ENCODE measurements at regions not wholly inside any gene's neighbourhood (a gene's known extent, or its start where the extent isn't known, plus 50 kb on each side); places are given as distances from the start of the nearest gene placed in this dataset.

DNA sequence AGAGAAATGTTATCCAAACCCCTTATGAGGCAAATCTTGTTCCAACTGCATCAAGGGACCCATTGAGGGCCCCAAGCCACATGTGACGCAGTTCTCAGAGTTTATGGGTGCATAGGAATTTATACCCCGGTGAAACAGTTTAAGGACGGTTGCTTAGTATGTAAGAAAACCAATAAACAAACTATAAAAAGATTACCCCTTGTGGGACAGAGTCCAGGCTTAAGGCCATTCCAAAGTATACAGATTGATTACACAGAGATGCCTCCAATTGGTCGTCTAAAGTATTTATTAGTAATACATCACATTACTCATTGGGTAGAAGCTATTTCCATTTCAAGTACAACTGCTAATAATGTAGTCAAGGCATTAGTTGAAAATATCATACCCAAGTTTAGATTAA is 885.0 kb upstream of the MDGA2 start:
- no peak for DNase-seq (ENCODE audit: low read depth in 4 of 6, low spot score in 6 of 6)
- H3K9me3 ChIP-seq (ENCODE audit: control insufficient read depth, insufficient read depth, low read length): no peaks in the 10 kb centered on the region
- H3K27me3 ChIP-seq (ENCODE audit: control insufficient read depth, insufficient read depth, low read length): no peaks in the 10 kb centered on the region
- no peaks in the 10 kb centered on the region for H3K4me1 ChIP-seq (ENCODE audit: control insufficient read depth, insufficient read depth, low read length)
- WGBS (ENCODE audit: insufficient coverage): no CpG with 5 or more reads among the region's 4 CpGs
- no peaks in the 10 kb centered on the region for H3K36me3 ChIP-seq (ENCODE audit: control insufficient read depth, insufficient read depth, low read length)
- H3K4me3 ChIP-seq (ENCODE audit: low read depth, low read length): no peak overlapping the region
- H3K27ac ChIP-seq (ENCODE audit: low read depth, low read length): no peak overlapping the region

DNA sequence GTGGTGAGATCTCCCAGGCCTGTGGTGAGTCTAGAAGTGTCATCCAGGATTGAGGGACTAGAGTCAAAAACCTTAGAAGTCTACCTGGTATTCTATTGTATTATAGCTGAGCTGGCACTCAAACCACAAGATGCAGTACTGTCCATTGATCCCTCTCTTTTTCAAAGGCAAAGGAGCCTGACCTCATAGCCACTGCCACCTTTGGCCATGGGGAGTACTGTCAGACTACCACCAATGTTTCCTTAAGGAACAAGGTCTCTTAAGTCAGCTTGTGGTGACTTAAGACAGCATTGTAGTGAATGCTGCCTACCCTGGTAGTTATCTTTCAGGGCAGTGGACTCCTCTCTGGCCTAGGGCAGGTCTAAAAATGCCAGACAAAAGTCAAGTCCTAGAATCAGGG is 878.0 kb upstream of the MDGA2 start:
- H3K27ac ChIP-seq (ENCODE audit: low read depth, low read length): no peak overlapping the region
- H3K4me3 ChIP-seq (ENCODE audit: low read depth, low read length): no peak overlapping the region
- no peaks in the 10 kb centered on the region for H3K27me3 ChIP-seq (ENCODE audit: control insufficient read depth, insufficient read depth, low read length)
- H3K4me1 ChIP-seq (ENCODE audit: control insufficient read depth, insufficient read depth, low read length): no peaks in the 10 kb centered on the region
- no peaks in the 10 kb centered on the region for H3K36me3 ChIP-seq (ENCODE audit: control insufficient read depth, insufficient read depth, low read length)
- no peaks in the 10 kb centered on the region for H3K9me3 ChIP-seq (ENCODE audit: control insufficient read depth, insufficient read depth, low read length)
- no peak for DNase-seq (ENCODE audit: low read depth in 4 of 6, low spot score in 6 of 6)

DNA sequence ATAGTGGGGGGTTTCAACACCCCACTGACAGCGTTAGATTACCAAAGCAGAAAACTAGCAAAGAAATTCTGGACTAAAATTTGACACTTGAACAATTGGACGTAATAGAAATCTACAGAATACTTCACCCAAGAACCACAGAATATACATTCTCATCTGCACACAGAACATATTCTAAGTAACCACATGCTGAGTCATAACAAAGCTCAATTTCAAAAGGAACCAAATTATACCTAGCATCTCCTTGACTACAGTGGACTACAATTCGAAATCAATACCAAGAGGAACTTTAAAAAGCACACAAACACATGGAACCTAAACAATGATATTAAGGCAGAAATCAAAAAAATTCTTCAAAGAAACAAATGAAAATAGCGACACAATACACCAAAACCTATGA is 871.6 kb upstream of the MDGA2 start:
- Histone ChIP-seq H3K4me1 (ENCODE audit: control insufficient read depth, insufficient read depth, low read length) (no peaks in the 10 kb centered on the region), H3K27ac (ENCODE audit: low read depth, low read length) (no peak overlapping the region), H3K4me3 (ENCODE audit: low read depth, low read length) (no peak overlapping the region), H3K27me3 (ENCODE audit: control insufficient read depth, insufficient read depth, low read length) (no peaks in the 10 kb centered on the region), H3K9me3 (ENCODE audit: control insufficient read depth, insufficient read depth, low read length) (no peaks in the 10 kb centered on the region), H3K36me3 (ENCODE audit: control insufficient read depth, insufficient read depth, low read length) (no peaks in the 10 kb centered on the region)
- WGBS (ENCODE audit: insufficient coverage): 90% methylated on average over 2 of the region's 4 CpGs
- no peak for DNase-seq (ENCODE audit: low read depth in 4 of 6, low spot score in 6 of 6)

DNA sequence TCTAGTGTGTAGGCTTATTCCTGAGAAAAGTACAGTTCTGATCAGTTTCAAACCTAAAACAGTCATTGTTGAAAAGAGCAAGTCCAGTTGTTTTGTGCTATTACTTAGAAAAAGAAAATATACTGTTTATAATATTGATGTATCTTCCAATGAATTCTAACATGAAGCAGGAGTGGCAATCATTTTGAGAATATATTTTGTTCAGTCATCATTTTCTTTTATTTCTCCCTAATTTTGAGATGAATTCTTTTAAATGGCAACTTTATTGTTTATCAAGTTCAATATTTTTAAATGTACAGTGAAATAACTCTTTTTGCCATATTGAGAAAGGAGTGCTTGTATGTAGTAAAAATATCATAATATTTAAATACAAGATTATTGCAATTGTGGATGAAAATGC is 862.2 kb upstream of the MDGA2 start:
- Histone ChIP-seq H3K27ac (ENCODE audit: low read depth, low read length) (no peak overlapping the region), H3K9me3 (ENCODE audit: control insufficient read depth, insufficient read depth, low read length) (peaks cover 1% of the 10 kb centered on the region), H3K4me1 (ENCODE audit: control insufficient read depth, insufficient read depth, low read length) (no peaks in the 10 kb centered on the region), H3K27me3 (ENCODE audit: control insufficient read depth, insufficient read depth, low read length) (no peaks in the 10 kb centered on the region), H3K4me3 (ENCODE audit: low read depth, low read length) (no peak overlapping the region), H3K36me3 (ENCODE audit: control insufficient read depth, insufficient read depth, low read length) (no peaks in the 10 kb centered on the region)
- DNase-seq (ENCODE audit: low read depth in 4 of 6, low spot score in 6 of 6): no peak

DNA sequence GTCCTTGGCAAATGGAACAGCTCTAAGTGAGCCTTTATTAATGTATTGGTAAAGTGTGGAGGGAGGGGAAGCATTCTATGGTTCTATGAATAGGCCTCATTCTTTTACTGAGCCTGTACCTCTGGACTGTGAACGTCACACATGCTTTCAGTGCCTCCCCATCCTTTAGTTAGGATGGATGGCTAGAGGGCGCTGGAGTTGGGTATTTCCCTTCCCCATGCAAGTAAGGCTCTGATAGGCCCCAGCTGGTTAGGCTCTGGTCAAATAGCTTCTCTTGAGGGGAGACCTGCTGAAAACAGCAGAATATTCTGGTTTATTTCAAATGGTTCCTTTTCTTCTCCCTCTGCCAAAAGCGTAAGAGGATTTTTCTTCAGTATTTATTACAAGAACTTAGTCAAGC is 860.9 kb upstream of the MDGA2 start:
- H3K27ac ChIP-seq (ENCODE audit: low read depth, low read length): no peak overlapping the region
- no peaks in the 10 kb centered on the region for H3K27me3 ChIP-seq (ENCODE audit: control insufficient read depth, insufficient read depth, low read length)
- 60% methylated on average over 3 of the region's 3 CpGs for WGBS (ENCODE audit: insufficient coverage)
- no peaks in the 10 kb centered on the region for H3K36me3 ChIP-seq (ENCODE audit: control insufficient read depth, insufficient read depth, low read length)
- H3K4me3 ChIP-seq (ENCODE audit: low read depth, low read length): no peak overlapping the region
- no peak for DNase-seq (ENCODE audit: low read depth in 4 of 6, low spot score in 6 of 6)
- no peaks in the 10 kb centered on the region for H3K4me1 ChIP-seq (ENCODE audit: control insufficient read depth, insufficient read depth, low read length)
- peaks cover 4% of the 10 kb centered on the region for H3K9me3 ChIP-seq (ENCODE audit: control insufficient read depth, insufficient read depth, low read length)

DNA sequence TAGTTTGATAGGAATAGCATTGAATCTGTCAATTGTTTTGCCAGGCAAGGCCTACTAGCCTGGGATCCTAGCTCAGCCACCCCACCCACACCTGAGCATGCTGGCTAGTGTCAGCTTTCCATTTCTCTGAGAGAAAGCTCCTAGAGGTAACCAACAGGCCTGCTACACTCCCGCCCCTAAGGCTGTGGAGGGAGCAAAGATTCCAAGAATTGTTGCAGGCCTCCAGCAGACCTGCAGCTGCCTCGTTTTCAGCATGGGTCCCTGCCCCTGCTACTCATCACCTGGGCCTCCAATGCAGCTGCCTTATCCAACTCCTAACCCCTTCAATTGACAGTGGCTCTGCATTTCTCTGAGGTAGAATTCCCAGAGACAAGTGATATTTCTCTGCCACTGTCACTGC is 852.4 kb upstream of the MDGA2 start:
- Histone ChIP-seq H3K27ac (ENCODE audit: low read depth, low read length) (no peak overlapping the region), H3K4me1 (ENCODE audit: control insufficient read depth, insufficient read depth, low read length) (no peaks in the 10 kb centered on the region), H3K4me3 (ENCODE audit: low read depth, low read length) (no peak overlapping the region), H3K27me3 (ENCODE audit: control insufficient read depth, insufficient read depth, low read length) (no peaks in the 10 kb centered on the region), H3K36me3 (ENCODE audit: control insufficient read depth, insufficient read depth, low read length) (no peaks in the 10 kb centered on the region), H3K9me3 (ENCODE audit: control insufficient read depth, insufficient read depth, low read length) (peaks cover 3% of the 10 kb centered on the region)
- 39% methylated on average over 2 of the region's 2 CpGs for WGBS (ENCODE audit: insufficient coverage)
- no peak for DNase-seq (ENCODE audit: low read depth in 4 of 6, low spot score in 6 of 6)

DNA sequence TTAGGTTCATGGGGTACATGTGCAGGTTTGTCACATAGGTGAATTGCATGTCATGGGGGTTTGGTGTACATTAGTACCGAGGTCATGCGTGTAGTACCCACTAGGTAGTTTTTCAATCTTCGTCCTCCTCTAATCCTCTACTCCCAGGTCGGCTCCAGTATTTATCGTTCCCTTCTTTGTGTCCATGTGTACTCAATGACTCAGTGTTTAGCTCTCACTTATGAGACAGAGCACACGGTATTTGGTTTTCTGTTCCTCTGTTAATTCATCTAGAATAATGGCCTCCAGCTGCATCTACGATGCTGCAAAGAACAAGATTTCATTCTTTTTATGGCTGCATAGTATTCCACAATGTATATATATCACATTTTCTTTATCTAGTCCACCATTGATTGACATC is 850.9 kb upstream of the MDGA2 start:
- no peak for DNase-seq (ENCODE audit: low read depth in 4 of 6, low spot score in 6 of 6)
- Histone ChIP-seq H3K27ac (ENCODE audit: low read depth, low read length) (no peak overlapping the region), H3K9me3 (ENCODE audit: control insufficient read depth, insufficient read depth, low read length) (no peaks in the 10 kb centered on the region), H3K4me3 (ENCODE audit: low read depth, low read length) (no peak overlapping the region), H3K36me3 (ENCODE audit: control insufficient read depth, insufficient read depth, low read length) (no peaks in the 10 kb centered on the region), H3K4me1 (ENCODE audit: control insufficient read depth, insufficient read depth, low read length) (no peaks in the 10 kb centered on the region), H3K27me3 (ENCODE audit: control insufficient read depth, insufficient read depth, low read length) (no peaks in the 10 kb centered on the region)
- 92% methylated on average over 6 of the region's 7 CpGs for WGBS (ENCODE audit: insufficient coverage)

DNA sequence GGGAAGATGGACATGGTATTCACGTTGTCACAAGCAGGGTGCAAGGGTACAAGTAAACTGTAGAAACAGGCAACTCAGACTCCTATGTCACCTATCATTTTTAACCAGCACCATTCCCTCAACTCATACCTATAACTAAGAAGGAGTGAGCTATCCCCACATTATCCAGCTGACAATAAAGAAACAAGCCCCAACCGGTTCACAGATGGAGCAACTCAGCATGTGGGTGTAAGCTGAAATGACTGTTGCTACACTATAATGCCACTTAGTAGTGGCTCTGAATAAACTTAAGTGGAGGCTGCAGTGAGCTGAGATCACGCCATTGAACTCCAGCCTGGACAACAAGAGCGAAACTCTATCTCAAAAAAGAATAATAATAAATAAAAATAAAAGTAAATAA is 829.5 kb upstream of the MDGA2 start:
- no peak for DNase-seq (ENCODE audit: low read depth in 4 of 6, low spot score in 6 of 6)
- no peak overlapping the region for H3K4me3 ChIP-seq (ENCODE audit: low read depth, low read length)
- no peaks in the 10 kb centered on the region for H3K9me3 ChIP-seq (ENCODE audit: control insufficient read depth, insufficient read depth, low read length)
- H3K36me3 ChIP-seq (ENCODE audit: control insufficient read depth, insufficient read depth, low read length): no peaks in the 10 kb centered on the region
- H3K4me1 ChIP-seq (ENCODE audit: control insufficient read depth, insufficient read depth, low read length): no peaks in the 10 kb centered on the region
- no peaks in the 10 kb centered on the region for H3K27me3 ChIP-seq (ENCODE audit: control insufficient read depth, insufficient read depth, low read length)
- WGBS (ENCODE audit: insufficient coverage): no CpG with 5 or more reads among the region's 4 CpGs
- H3K27ac ChIP-seq (ENCODE audit: low read depth, low read length): no peak overlapping the region

DNA sequence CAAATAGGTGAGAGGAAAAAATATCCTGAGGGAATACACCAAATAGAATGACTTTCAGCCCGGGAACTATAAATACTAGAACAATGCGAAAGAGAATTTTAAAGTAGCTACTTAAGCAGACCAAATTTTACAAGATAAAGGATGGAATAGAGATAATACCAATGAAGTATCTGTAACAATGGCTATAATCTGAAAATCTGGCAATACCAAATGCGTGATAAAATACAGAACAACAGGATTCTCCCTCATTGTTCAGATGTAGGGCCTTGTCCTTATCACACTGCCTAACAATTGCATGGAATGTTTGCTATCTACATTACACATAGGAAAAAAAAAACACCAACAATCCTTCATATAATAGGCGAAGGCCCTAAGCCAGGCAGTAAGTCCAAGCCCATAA is 815.4 kb upstream of the MDGA2 start:
- H3K27me3 ChIP-seq (ENCODE audit: control insufficient read depth, insufficient read depth, low read length): no peaks in the 10 kb centered on the region
- no peaks in the 10 kb centered on the region for H3K9me3 ChIP-seq (ENCODE audit: control insufficient read depth, insufficient read depth, low read length)
- H3K4me3 ChIP-seq (ENCODE audit: low read depth, low read length): no peak overlapping the region
- H3K4me1 ChIP-seq (ENCODE audit: control insufficient read depth, insufficient read depth, low read length): no peaks in the 10 kb centered on the region
- no CpG with 5 or more reads among the region's 4 CpGs for WGBS (ENCODE audit: insufficient coverage)
- DNase-seq (ENCODE audit: low read depth in 4 of 6, low spot score in 6 of 6): no peak
- no peaks in the 10 kb centered on the region for H3K36me3 ChIP-seq (ENCODE audit: control insufficient read depth, insufficient read depth, low read length)
- no peak overlapping the region for H3K27ac ChIP-seq (ENCODE audit: low read depth, low read length)

DNA sequence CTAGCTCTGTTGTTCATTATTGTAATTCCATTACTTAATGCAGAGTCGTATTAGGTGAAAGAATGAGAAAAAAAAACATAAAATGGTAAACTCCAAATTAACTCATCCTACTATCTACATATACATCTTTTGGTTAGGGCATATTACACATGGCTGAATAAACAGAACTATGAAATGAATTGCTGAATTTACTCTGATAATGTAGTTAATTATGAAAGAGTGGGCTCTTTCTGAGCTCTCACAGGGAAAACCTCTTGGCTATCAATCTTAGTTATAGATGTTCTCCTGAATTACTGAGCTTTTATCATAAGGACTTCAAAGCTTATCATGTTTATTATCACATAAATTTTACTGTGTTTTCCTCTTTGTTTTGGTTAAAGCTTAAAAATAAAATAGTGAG is 798.5 kb upstream of the MDGA2 start:
- no CpG with 5 or more reads among the region's 1 CpG for WGBS (ENCODE audit: insufficient coverage)
- Histone ChIP-seq H3K36me3 (ENCODE audit: control insufficient read depth, insufficient read depth, low read length) (no peaks in the 10 kb centered on the region), H3K27me3 (ENCODE audit: control insufficient read depth, insufficient read depth, low read length) (no peaks in the 10 kb centered on the region), H3K4me3 (ENCODE audit: low read depth, low read length) (no peak overlapping the region), H3K9me3 (ENCODE audit: control insufficient read depth, insufficient read depth, low read length) (no peaks in the 10 kb centered on the region), H3K4me1 (ENCODE audit: control insufficient read depth, insufficient read depth, low read length) (no peaks in the 10 kb centered on the region), H3K27ac (ENCODE audit: low read depth, low read length) (no peak overlapping the region)
- DNase-seq (ENCODE audit: low read depth in 4 of 6, low spot score in 6 of 6): no peak

DNA sequence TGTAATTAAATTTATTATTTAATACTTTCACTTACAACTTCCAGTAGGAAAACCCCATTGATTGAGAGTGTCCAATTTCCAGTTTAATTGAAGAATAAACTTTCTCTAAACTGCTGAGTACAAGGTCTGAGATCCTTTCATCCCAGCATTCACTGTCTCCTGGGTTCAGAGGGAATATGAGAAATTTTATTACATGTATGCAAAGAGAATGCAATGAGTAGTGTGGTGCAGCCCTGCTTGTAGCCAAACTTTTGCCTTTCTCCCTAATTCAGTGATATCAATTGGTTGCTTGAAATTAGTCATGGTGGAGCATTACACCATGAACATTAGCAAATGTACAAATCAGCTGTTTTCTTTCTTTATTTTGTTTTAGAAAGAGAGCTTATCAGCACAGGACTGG is 780.6 kb upstream of the MDGA2 start:
- Histone ChIP-seq H3K9me3 (ENCODE audit: control insufficient read depth, insufficient read depth, low read length) (no peaks in the 10 kb centered on the region), H3K27ac (ENCODE audit: low read depth, low read length) (no peak overlapping the region), H3K4me3 (ENCODE audit: low read depth, low read length) (no peak overlapping the region), H3K27me3 (ENCODE audit: control insufficient read depth, insufficient read depth, low read length) (no peaks in the 10 kb centered on the region), H3K36me3 (ENCODE audit: control insufficient read depth, insufficient read depth, low read length) (no peaks in the 10 kb centered on the region), H3K4me1 (ENCODE audit: control insufficient read depth, insufficient read depth, low read length) (no peaks in the 10 kb centered on the region)
- no peak for DNase-seq (ENCODE audit: low read depth in 4 of 6, low spot score in 6 of 6)
